ENCODE measurements at regions not wholly inside any gene's neighbourhood (a gene's known extent, or its start where the extent isn't known, plus 50 kb on each side); places are given as distances from the start of the nearest gene placed in this dataset.
"Not testable (repeated sequence)": the region's sequence is repeated elsewhere in the genome, so short reads cannot be mapped to it uniquely, and the experiment has no call there.

DNA sequence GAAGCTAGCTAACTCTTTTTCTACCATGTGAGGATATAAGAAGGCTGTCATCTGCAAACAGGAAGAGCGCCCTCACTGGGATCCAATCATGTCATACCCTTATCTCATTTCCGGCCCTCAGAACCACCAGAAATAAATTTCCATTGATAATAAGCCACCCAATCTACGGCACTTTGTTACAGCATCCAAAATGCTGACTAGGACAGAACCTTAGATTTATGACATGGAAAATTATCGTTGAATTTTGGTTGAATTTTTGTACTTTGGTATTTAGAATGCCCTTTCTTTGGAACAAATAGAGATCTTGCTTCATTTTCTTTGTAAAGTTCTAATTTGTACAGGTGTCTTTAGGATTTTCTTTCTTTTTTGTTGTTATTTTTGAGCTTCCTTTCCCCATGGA is 53.3 kb upstream of the CYLC2 start:
- Histone ChIP-seq H3K4me1 (ENCODE audit: insufficient read depth) (no peaks in the 10 kb centered on the region), H3K4me3 (ENCODE audit: low read depth, low read length) (no peak overlapping the region), H3K27ac (ENCODE audit: low read depth) (no peak overlapping the region), H3K36me3 (ENCODE audit: insufficient read depth) (no peaks in the 10 kb centered on the region)
- WGBS = 76% methylated on average over 4 of the region's 4 CpGs
- no peak for DNase-seq (ENCODE audit: extremely low spot score)

- Histone ChIP-seq H3K36me3 (ENCODE audit: insufficient read depth) (no peaks in the 10 kb centered on the region), H3K4me3 (ENCODE audit: low read depth, low read length) (no peak overlapping the region), H3K27ac (ENCODE audit: low read depth) (no peak overlapping the region), H3K4me1 (ENCODE audit: insufficient read depth) (no peaks in the 10 kb centered on the region)
- 84% methylated on average over 1 of the region's 1 CpG for WGBS
- DNase-seq (ENCODE audit: extremely low spot score) = no peak
Observed at GRCh38 chr9:102922526-102922925, 72.6 kb upstream of the CYLC2 start.

DNA sequence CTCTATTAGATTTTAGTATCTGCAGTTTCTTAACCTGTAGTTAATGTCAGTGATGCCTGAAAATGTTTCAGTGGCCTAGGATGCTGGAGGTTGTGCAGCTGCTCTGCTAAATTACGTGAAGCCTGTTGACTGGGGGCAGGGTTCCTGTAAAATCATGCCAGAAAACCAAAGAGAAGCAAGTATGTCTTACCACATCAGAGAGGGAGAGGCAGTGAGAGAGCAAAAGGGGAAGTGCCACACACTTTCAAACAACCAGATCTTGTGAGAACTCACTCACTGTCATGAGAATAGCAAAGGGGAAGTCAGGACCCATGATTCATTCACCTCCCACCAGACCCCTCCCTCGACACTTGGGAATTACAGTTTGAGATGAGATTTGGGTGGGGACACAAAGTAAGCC is 83.9 kb upstream of the CYLC2 start:
- no peak overlapping the region for H3K4me3 ChIP-seq (ENCODE audit: low read depth, low read length)
- H3K4me1 ChIP-seq (ENCODE audit: insufficient read depth) = no peaks in the 10 kb centered on the region
- H3K36me3 ChIP-seq (ENCODE audit: insufficient read depth) = no peaks in the 10 kb centered on the region
- WGBS = 53% methylated on average over 2 of the region's 2 CpGs
- H3K27ac ChIP-seq (ENCODE audit: low read depth) = no peak overlapping the region
- no peak for DNase-seq (ENCODE audit: extremely low spot score)

DNA sequence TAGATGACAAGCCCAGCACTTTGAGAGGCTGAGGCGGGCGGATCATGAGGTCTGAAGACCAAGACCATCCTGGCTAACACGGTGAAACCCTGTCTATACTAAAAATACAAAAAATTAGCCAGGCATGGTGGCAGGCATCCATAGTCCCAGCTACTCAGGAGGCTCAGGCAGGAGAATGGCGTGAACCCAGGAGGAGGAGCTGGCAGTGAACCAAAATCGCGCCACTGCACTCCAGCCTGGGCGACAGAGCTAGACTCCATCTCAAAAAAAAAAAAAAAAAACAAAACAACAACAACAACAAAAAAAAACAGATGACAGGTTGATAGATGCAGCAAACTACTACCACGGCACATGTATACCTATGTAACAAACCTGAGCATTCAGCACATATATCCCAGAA is 89.3 kb upstream of the CYLC2 start:
- H3K4me1 ChIP-seq (ENCODE audit: insufficient read depth); DNase-seq (ENCODE audit: extremely low spot score); H3K4me3 ChIP-seq (ENCODE audit: low read depth, low read length); H3K27ac ChIP-seq (ENCODE audit: low read depth); H3K36me3 ChIP-seq (ENCODE audit: insufficient read depth): not testable (repeated sequence)
- WGBS = 85% methylated on average over 8 of the region's 8 CpGs

- H3K4me3 ChIP-seq (ENCODE audit: low read depth, low read length) = no peak overlapping the region
- no peaks in the 10 kb centered on the region for H3K36me3 ChIP-seq (ENCODE audit: insufficient read depth)
- 93% methylated on average over 2 of the region's 2 CpGs for WGBS
- no peaks in the 10 kb centered on the region for H3K4me1 ChIP-seq (ENCODE audit: insufficient read depth)
- H3K27ac ChIP-seq (ENCODE audit: low read depth) = no peak overlapping the region
- no peak for DNase-seq (ENCODE audit: extremely low spot score)
Observed at GRCh38 chr9:102892025-102892424, 103.1 kb upstream of the CYLC2 start.

- DNase-seq (ENCODE audit: extremely low spot score); H3K36me3 ChIP-seq (ENCODE audit: insufficient read depth); H3K4me3 ChIP-seq (ENCODE audit: low read depth, low read length); H3K4me1 ChIP-seq (ENCODE audit: insufficient read depth); H3K27ac ChIP-seq (ENCODE audit: low read depth): not testable (repeated sequence)
- WGBS = 91% methylated on average over 5 of the region's 5 CpGs
Observed at GRCh38 chr9:102888747-102889146, 106.4 kb upstream of the CYLC2 start.

DNA sequence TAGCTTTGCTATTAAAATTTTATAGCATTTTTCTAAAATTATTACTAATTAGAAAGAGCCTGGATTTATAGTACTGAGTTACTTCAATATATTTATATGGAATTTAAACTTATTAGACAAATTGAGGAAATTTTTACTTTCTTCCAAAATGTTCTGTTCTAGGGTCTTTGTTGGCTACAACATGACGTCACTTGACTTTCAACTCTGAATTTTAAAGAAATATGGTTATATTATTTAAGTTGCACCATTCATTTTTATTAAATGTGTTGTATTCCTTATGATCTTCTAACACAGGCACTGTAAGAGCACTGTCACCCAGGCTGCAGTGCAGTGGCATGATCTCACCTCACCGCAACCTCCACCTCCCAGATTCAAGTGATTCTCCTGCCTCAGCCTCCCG is 119.4 kb upstream of the CYLC2 start:
- DNase-seq (ENCODE audit: extremely low spot score) = no peak
- no peaks in the 10 kb centered on the region for H3K36me3 ChIP-seq (ENCODE audit: insufficient read depth)
- WGBS = 87% methylated on average over 3 of the region's 3 CpGs
- no peaks in the 10 kb centered on the region for H3K4me1 ChIP-seq (ENCODE audit: insufficient read depth)
- no peak overlapping the region for H3K4me3 ChIP-seq (ENCODE audit: low read depth, low read length)
- no peak overlapping the region for H3K27ac ChIP-seq (ENCODE audit: low read depth)

DNA sequence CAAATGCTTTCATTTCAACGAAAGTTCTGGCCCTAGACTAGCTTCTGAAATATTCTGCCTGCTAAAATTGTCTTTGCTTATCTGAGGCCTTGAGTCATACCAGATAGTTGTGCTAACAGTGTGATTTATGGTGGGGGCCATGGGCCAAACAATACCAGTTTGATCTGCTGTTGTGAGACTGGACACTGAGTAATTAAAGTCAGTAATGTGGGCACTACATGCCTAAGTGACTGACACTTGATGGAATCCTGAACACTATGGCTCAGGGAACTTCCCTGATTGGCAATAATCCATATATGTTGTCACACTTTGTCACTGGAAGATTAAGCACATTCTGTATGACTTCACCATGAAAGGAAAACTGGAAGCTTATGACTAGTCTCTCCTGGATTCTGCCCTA is 127.6 kb upstream of the CYLC2 start:
- H3K36me3 ChIP-seq (ENCODE audit: insufficient read depth) = no peaks in the 10 kb centered on the region
- DNase-seq (ENCODE audit: extremely low spot score) = no peak
- H3K27ac ChIP-seq (ENCODE audit: low read depth) = no peak overlapping the region
- no peak overlapping the region for H3K4me3 ChIP-seq (ENCODE audit: low read depth, low read length)
- 28% methylated on average over 1 of the region's 1 CpG for WGBS
- H3K4me1 ChIP-seq (ENCODE audit: insufficient read depth) = no peaks in the 10 kb centered on the region

- DNase-seq (ENCODE audit: extremely low spot score) = no peak
- Histone ChIP-seq H3K4me1 (ENCODE audit: insufficient read depth) (no peaks in the 10 kb centered on the region), H3K36me3 (ENCODE audit: insufficient read depth) (no peaks in the 10 kb centered on the region), H3K4me3 (ENCODE audit: low read depth, low read length) (no peak overlapping the region), H3K27ac (ENCODE audit: low read depth) (no peak overlapping the region)
- WGBS = 82% methylated on average over 1 of the region's 1 CpG
Observed at GRCh38 chr9:102862478-102862877, 132.7 kb upstream of the CYLC2 start.

DNA sequence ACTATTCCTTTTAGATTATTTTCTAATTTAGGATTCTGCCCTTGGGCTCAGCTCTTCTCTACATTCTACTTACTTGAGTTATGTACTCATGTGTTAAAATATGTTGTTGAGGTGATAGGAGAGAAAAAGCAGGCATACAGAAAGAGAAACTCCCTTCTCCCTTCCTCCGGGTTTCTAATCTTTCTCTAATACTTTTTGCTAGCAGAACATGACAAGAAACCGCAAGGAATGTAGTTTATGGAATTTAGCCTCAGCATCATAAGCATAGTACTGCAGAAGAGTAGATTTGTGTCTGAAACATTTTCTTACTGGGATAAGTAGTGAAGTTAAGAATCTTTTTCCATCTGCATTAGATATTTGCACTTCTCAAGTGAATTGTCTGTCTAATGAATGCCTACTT is 139.5 kb upstream of the CYLC2 start:
- Histone ChIP-seq H3K36me3 (ENCODE audit: insufficient read depth) (no peaks in the 10 kb centered on the region), H3K4me3 (ENCODE audit: low read depth, low read length) (no peak overlapping the region), H3K4me1 (ENCODE audit: insufficient read depth) (no peaks in the 10 kb centered on the region), H3K27ac (ENCODE audit: low read depth) (no peak overlapping the region)
- no peak for DNase-seq (ENCODE audit: extremely low spot score)
- WGBS = 34% methylated on average over 2 of the region's 2 CpGs

- Histone ChIP-seq H3K27ac (ENCODE audit: low read depth) (no peak overlapping the region), H3K4me1 (ENCODE audit: insufficient read depth) (no peaks in the 10 kb centered on the region), H3K36me3 (ENCODE audit: insufficient read depth) (no peaks in the 10 kb centered on the region), H3K4me3 (ENCODE audit: low read depth, low read length) (no peak overlapping the region)
- WGBS = 49% methylated on average over 1 of the region's 1 CpG
- no peak for DNase-seq (ENCODE audit: extremely low spot score)
Observed at GRCh38 chr9:102845827-102846371, 149.2 kb upstream of the CYLC2 start.

GRCh38 chr9:102844716-102845115 is 150.4 kb upstream of the CYLC2 start:
- no peak for DNase-seq (ENCODE audit: extremely low spot score)
- WGBS = 71% methylated on average over 2 of the region's 2 CpGs
- Histone ChIP-seq H3K36me3 (ENCODE audit: insufficient read depth) (no peaks in the 10 kb centered on the region), H3K27ac (ENCODE audit: low read depth) (no peak overlapping the region), H3K4me1 (ENCODE audit: insufficient read depth) (no peaks in the 10 kb centered on the region), H3K4me3 (ENCODE audit: low read depth, low read length) (no peak overlapping the region)

- WGBS = 82% methylated on average over 2 of the region's 2 CpGs
- no peak for DNase-seq (ENCODE audit: extremely low spot score)
- Histone ChIP-seq H3K4me3 (ENCODE audit: low read depth, low read length) (no peak overlapping the region), H3K27ac (ENCODE audit: low read depth) (no peak overlapping the region), H3K4me1 (ENCODE audit: insufficient read depth) (no peaks in the 10 kb centered on the region), H3K36me3 (ENCODE audit: insufficient read depth) (no peaks in the 10 kb centered on the region)
Observed at GRCh38 chr9:102842423-102842822, 152.7 kb upstream of the CYLC2 start.

GRCh38 chr9:102841376-102841775 is 153.8 kb upstream of the CYLC2 start:
- no peaks in the 10 kb centered on the region for H3K4me1 ChIP-seq (ENCODE audit: insufficient read depth)
- WGBS = 63% methylated on average over 2 of the region's 2 CpGs
- DNase-seq (ENCODE audit: extremely low spot score) = no peak
- H3K4me3 ChIP-seq (ENCODE audit: low read depth, low read length) = no peak overlapping the region
- H3K36me3 ChIP-seq (ENCODE audit: insufficient read depth) = no peaks in the 10 kb centered on the region
- H3K27ac ChIP-seq (ENCODE audit: low read depth) = no peak overlapping the region

- Histone ChIP-seq H3K4me3 (ENCODE audit: low read depth, low read length) (no peak overlapping the region), H3K27ac (ENCODE audit: low read depth) (no peak overlapping the region), H3K4me1 (ENCODE audit: insufficient read depth) (no peaks in the 10 kb centered on the region), H3K36me3 (ENCODE audit: insufficient read depth) (no peaks in the 10 kb centered on the region)
- DNase-seq (ENCODE audit: extremely low spot score) = no peak
- 90% methylated on average over 3 of the region's 3 CpGs for WGBS
Observed at GRCh38 chr9:102840335-102840734, 154.8 kb upstream of the CYLC2 start.
